HG03039 (cell line): ENCODE measurements at regions not wholly inside any gene's neighbourhood (a gene's known extent, or its start where the extent isn't known, plus 50 kb on each side); places are given as distances from the start of the nearest gene placed in this dataset.

Experiments
- ATAC-seq: cut with Tn5 transposase; IDR thresholded peaks from one replicate; pipeline ENCODE4 v1.9.1; 2021; ENCODE audit warnings: mild to moderate bottlenecking, moderate library complexity; ENCODE audit not compliant: unreplicated experiment

GRCh38 chr7:17477182-17477581, 178.7 kb downstream of the AHR start:
- no peak for ATAC-seq

DNA sequence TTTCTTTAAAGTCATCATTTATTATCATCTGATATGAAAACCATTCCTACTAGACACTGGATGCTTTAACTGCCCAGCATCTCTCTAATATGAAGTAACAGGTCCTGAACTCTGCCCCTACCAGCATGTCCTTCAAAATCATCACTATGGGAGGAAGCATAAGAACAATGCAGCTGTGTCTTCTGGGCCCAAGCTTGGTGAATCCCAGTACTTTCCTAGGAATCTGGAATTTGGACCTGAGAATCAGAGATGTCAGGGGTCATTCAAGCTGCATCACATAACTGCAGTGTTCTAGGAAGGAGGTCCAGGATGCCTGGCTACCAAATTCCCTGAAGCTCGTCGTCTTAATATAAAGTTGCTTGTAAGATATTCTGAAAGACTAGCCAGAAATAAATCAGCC, 182.7 kb downstream of the AHR start:
- ATAC-seq, result no peak

DNA sequence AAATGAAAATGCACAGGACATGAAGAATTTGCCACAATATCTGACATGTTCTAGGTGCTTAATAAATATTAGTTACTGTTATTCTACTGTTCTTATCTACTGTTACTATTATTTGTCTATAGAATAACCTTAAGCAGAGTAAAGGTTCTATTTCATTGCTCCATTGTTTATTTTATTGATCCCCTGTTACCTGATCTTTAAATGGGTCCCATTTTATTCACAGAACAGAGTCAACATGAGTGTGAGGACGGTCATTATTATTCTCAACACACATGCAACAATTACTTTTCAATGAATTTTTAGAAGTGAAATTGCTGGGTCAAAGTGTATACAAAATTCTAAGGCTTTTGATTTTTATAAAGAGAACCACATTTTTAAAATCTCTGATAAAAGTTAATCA, 186.9 kb downstream of the AHR start:
- no peak for ATAC-seq

DNA sequence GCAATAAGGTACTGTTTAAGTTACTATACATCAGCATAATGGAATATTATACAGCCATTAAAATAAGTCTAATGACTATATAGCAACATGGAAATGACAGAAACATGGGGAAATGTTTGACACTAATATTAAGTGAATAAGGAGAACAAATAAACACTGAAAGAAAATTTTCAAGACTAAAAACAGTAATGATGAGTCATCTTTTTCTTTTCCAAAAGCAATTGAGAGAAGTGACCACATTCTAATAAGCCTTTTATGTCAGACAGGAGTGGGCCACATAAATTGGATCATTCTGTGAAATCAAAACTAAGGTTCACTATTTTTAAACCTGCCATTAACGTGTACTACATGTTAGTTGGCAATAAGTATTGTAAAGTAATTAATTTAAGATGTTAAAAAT, 187.5 kb downstream of the AHR start:
- no peak for ATAC-seq

DNA sequence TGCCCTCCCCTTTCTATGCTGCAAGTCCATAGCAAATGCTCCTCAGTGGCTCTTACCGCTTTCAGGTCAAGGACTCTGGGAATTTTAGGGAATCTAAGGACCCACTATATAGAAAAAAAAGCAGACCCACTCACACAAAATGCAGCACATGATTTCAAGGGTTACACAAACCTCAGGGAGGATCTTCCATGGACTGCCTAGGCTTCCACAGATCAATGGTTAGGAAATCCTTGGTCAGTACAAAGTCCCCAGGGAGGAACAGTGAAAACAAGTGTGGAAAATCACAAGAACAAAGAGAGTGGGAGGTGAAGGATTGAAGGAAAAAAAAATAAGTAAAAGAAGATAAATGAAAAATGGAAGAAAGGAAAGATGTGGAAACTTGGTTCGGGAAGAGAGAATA, 188.4 kb downstream of the AHR start:
- no peak for ATAC-seq

DNA sequence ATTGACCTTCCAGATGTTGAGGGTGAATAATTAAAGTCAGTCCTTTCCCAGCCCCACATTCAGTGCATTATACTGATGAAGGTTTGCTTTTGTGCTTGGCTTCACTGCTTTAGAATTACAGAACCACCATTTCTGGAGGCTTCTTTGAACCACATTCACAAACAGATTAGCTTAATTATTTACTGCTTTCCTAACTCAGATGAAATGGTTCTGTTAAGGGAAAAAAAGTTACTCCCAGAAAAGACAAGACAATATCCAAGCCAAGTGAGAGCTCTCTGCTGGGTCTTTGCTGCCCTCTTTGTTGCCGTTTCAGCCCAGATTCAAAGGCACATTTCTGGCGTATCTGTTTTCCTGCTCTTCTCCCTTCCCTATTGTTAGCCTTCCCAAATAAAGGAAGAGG, 188.9 kb downstream of the AHR start:
- ATAC-seq, result no peak

GRCh38 chr7:17488829-17489228, 190.4 kb downstream of the AHR start:
- no peak for ATAC-seq

DNA sequence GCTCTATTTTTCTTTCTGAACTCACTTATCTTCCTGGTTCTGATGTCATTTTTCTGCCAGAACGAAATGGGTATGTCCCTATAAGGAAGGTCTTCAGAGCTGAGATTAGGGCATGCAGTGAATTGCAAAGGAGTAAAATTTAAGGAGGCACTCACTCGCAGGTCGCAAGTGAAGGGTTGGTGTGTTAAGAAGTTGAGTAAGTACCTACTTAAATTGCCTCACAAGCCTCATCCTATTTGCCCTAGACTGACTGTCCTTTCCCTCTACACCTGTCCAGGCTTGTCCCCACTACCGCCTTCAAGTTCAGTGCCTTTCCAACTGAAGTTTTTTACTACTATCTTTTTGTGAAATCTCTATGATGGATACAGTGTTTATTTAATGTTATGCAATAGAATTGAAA, 191.5 kb downstream of the AHR start:
- no peak for ATAC-seq

- ATAC-seq, result no peak
Observed at GRCh38 chr7:17490825-17491224, 192.4 kb downstream of the AHR start.

- ATAC-seq, result no peak
Observed at GRCh38 chr7:17492437-17492836, 194.0 kb downstream of the AHR start.

DNA sequence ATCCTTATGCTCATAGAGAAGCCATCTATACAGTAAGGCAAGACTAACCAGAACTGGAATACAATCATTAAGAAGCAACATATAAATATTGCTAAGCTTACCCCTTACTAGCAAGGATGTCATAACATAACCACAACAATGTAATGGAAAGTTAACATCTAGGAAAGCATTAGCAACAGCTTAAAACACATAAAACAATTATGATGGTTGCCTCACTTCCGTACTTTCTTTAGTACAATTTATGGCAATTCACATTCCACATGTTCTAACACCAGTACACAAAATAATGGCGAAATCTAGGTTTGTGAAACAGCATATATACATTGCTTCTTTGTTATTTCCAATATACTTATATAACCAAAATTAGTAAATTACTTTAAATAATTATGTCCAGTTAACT, 195.0 kb downstream of the AHR start:
- ATAC-seq, result no peak

- peak; percentile 43 for ATAC-seq
Observed at GRCh38 chr7:17495655-17496394, 197.4 kb downstream of the AHR start.

GRCh38 chr7:17497136-17497535, 198.7 kb downstream of the AHR start:
- no peak for ATAC-seq

- no peak for ATAC-seq
Observed at GRCh38 chr7:17497549-17498167, 199.2 kb downstream of the AHR start.

DNA sequence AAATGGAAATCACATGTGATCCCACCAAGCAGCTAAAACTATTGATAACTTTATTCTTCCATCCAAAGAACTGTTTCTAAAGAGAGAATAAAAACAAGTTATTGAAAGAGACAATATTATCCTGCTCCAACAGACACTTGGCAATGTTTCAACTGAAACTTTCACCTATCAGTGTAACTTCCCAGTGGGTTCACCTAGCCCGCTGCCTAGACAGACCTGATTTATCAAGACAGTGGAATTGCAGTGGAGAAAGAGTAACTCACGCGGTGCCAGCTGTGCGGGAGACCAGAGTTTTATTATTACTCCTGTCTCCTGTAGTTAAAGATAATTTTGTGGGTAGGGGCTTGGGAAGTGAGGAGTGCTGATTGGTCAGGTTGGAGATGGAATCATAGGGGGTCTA, 199.8 kb downstream of the AHR start:
- ATAC-seq, result no peak

- no peak for ATAC-seq
Observed at GRCh38 chr7:17500736-17501135, 202.3 kb downstream of the AHR start.

DNA sequence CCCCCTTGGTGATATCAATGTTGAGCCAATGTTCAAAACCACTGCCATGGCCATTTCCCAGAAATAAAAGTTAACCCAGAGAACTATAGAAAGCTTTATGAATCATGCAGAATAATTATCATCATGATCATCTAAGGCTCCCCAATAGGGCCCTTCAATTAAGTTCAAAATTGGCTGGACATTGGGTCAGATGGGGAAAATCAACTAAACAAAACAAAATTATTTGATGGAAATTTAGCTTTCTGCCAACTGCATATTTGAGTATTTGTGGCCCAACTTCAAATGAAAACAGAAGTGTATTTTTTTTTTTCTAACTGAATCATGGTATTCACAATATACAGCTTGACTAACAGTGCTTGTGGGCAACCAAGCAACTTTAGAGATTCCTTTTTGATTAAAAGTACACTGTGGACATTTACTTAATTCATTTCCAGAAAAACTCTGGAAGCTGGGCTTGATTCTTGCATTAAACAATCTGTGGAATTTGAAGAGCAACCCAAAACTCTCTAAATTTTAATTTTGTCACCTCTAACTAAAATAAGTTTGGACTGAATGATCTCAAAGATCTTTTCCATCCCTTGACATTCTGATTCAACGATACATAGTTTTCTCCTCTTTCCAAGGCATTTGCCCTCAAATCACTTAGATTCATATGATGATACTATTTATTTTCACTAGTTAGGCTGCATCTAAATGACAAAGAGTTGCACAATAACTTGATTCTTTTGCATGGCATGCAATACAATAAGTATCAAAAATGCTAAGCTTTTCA, 203.2 kb downstream of the AHR start:
- no peak for ATAC-seq

DNA sequence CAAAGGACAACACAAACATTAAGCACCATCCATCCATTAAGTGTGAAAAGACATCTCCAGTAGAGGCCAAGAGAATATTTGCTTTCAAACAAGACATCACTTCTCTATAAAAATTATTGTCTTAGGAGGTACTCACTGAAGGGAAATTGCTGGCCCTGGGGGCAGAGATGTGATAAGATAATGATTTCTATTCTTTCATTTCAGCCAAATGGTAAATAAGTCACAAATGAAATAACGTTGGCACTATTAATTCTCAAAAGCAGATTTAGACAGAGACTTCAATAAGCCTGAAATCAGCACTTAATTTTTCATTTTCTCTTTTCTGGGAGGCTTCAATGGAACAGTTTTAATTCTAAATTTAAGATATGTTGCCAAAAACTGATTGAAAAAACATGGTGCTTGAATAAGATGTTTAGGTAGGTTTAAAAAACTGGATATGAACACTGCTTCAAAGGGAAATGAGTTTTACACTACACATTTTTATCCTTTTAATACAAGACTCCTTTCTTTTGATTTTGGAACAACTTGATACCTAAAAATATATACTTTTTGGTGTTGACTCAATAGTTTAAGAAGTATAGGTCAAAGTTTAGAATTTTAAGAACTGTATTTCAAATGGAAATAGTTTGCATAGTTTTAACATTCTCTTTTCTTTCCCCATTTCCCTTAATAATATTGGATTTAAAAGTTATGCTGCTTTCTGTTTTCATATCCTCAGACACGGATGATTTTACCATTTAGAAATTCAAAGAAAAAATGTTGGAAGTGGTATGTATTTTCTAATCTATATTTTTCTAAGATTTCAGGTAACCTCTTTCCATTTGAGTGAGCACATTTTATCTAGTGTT, 204.0 kb downstream of the AHR start:
- ATAC-seq, result no peak

DNA sequence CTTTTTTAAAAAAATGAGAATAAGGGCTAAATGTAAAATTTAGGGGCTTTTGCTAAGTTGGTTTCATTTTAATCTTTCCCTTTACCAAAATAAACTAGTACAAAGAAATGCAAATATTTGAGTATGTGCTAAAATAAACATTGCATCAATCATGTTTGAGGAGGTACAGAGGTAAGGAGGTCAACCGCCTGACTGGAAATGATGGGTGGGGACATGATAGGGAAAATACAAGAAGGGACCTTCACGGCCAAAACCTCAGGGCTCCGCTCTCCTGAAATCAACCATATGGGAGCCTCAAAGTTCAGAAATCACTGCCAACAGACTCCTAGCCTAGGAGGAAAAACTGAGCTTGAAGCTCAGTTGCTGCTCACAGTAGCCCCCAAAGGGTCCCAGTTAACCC, 207.6 kb downstream of the AHR start:
- peak; percentile 87 for ATAC-seq

GRCh38 chr7:17506596-17506995, 208.1 kb downstream of the AHR start:
- no peak for ATAC-seq

DNA sequence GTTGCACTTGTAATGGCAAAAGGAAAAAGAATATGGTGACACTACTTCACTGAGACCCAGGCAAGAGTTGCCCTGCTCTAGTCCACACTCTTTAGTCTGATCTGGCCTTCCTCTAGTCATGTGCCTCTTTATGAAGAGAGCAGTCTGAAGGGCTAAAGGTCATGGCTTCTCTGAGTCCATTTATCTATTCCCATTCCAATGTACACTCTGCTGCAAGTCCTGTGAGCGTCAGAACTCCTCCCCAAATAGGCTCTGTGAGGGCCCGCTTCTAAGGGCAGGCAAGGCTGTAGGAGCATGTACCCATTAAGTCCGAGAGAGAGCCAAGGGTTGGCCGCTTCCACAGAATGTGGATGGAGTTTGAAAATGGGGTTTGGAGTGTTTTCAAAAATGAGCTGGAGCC, 209.3 kb downstream of the AHR start:
- ATAC-seq, result no peak
